ENCODE measurements at regions not wholly inside any gene's neighbourhood (a gene's known extent, or its start where the extent isn't known, plus 50 kb on each side); places are given as distances from the start of the nearest gene placed in this dataset.
A peak's percentile ranks its signal among the peaks of the same experiment; 100 is the strongest.

DNA sequence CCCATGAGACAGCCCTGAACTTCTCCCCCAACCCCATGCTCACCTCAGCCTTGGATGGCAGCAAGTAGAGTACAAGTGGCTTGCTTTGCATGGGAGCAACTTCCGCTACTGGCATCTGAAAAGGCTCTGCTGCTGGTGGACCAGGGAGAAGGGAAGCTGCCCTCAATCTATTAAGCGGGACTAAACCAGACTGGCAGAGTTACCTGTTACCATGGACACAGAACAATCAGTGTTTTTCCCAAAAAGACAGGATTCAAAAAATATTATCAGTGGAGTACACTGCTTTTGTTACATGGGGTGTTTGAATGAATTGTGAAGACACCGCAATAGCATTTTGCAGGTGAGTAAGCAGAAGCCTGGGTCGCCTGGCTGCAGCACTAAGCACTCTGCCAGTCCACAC lies 631.4 kb upstream of the B3GAT1 start:
- no peak for TF ChIP-seq POLR2AphosphoS5 (IDR thresholded peaks at IDR 0.05)
- TF ChIP-seq POLR2A (IDR thresholded peaks at IDR 0.05), result no peak
- no peak for TF ChIP-seq EP300 (IDR thresholded peaks at IDR 0.05)
- TF ChIP-seq, protein P1, sequence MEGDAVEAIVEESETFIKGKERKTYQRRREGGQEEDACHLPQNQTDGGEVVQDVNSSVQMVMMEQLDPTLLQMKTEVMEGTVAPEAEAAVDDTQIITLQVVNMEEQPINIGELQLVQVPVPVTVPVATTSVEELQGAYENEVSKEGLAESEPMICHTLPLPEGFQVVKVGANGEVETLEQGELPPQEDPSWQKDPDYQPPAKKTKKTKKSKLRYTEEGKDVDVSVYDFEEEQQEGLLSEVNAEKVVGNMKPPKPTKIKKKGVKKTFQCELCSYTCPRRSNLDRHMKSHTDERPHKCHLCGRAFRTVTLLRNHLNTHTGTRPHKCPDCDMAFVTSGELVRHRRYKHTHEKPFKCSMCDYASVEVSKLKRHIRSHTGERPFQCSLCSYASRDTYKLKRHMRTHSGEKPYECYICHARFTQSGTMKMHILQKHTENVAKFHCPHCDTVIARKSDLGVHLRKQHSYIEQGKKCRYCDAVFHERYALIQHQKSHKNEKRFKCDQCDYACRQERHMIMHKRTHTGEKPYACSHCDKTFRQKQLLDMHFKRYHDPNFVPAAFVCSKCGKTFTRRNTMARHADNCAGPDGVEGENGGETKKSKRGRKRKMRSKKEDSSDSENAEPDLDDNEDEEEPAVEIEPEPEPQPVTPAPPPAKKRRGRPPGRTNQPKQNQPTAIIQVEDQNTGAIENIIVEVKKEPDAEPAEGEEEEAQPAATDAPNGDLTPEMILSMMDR (IDR thresholded peaks at IDR 0.05), result no peak
- H3K36me3 ChIP-seq, result no peaks in the 10 kb centered on the region
- H3K9me3 ChIP-seq, result no peaks in the 10 kb centered on the region
- no peak overlapping the region for H3K4me3 ChIP-seq
- peaks cover 68% of the 10 kb centered on the region for H3K27me3 ChIP-seq
- WGBS, 2 donors (ENCODE audit: low coverage in 1 of 2), result 65 to 83% methylated on average over 2 to 3 of the region's 4 CpGs
- ATAC-seq, result no peak
- no peaks in the 10 kb centered on the region for H3K4me1 ChIP-seq
- H3K27ac ChIP-seq, result no peak overlapping the region

DNA sequence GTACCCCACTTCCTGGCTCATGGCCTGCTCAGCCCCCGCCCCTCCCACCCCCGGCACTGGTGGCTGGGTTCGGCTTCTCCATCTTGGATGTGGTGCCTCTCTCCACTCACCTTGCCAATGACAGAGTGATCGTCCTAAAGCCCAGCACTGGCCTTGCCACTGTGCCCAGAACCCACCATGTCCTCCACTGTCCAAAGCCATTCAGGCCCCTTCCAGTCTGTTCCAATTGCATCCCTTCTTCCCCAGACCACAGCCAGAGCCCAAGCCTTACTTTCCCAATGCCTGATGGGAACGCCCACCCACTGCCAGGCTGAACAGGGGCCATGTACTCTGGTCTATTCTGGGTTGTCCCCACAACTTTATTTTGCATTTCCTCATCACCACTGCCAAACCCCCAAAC lies 625.8 kb upstream of the B3GAT1 start:
- Histone ChIP-seq H3K4me1 (no peaks in the 10 kb centered on the region), H3K4me3 (no peak overlapping the region), H3K27ac (no peak overlapping the region), H3K9me3 (no peaks in the 10 kb centered on the region), H3K36me3 (no peaks in the 10 kb centered on the region), H3K27me3 (peaks cover 50% of the 10 kb centered on the region)
- 62 to 85% methylated on average over 2 of the region's 5 CpGs for WGBS, 2 donors (ENCODE audit: low coverage in 1 of 2)
- no peak for ATAC-seq
- no peak for TF ChIP-seq POLR2AphosphoS5 (IDR thresholded peaks at IDR 0.05)
- TF ChIP-seq, protein P1 (IDR thresholded peaks at IDR 0.05), result no peak
- no peak for TF ChIP-seq EP300 (IDR thresholded peaks at IDR 0.05)
- no peak for TF ChIP-seq POLR2A (IDR thresholded peaks at IDR 0.05)

DNA sequence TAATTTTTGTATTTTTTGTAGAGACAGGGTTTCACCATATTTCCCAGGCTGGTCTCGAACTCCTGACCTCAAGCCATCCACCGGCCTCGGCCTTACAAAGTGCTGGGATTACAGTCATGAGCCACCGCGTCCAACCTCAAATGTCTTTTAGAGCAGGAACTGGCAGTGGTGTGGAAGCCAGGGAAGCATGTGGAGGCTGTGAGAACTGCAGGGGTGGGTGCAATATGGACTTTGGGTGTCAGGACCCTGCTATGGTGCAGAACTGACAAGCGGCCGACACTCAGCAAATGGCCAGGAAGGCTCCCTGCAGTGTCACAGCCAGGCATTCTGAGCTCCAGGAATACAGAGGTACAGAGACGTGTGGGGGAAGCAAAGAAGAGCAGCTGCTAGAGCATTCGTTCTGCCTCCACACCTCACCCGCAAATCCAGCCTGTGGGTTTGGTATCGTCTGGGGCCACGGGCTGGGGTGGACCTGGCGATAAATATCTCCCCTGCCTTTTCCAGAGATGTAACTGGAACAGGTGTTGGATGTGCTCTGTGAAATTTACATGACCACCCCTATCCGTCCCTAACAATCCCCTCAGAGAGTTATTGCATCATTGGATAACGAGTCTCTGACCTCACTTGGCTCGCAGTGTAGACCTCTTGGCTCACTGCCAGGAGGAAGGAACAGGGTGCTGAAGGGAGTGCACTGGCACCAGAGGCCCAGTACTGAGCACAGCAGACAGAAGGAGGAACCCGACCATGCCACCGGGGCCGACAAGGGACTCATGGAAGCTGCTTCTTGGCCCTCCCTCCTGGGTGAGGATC lies 624.7 kb upstream of the B3GAT1 start:
- 80 to 84% methylated on average over 2 to 8 of the region's 19 CpGs for WGBS, 2 donors (ENCODE audit: low coverage in 1 of 2)
- no peak for ATAC-seq
- Histone ChIP-seq H3K4me3 (no peak overlapping the region), H3K4me1 (no peaks in the 10 kb centered on the region), H3K27me3 (peaks cover 56% of the 10 kb centered on the region), H3K27ac (no peak overlapping the region), H3K36me3 (no peaks in the 10 kb centered on the region), H3K9me3 (no peaks in the 10 kb centered on the region)
- TF ChIP-seq POLR2A (IDR thresholded peaks at IDR 0.05) (no peak), EP300 (IDR thresholded peaks at IDR 0.05) (no peak), POLR2AphosphoS5 (IDR thresholded peaks at IDR 0.05) (no peak)
- TF ChIP-seq, protein P1 (IDR thresholded peaks at IDR 0.05), result no peak

DNA sequence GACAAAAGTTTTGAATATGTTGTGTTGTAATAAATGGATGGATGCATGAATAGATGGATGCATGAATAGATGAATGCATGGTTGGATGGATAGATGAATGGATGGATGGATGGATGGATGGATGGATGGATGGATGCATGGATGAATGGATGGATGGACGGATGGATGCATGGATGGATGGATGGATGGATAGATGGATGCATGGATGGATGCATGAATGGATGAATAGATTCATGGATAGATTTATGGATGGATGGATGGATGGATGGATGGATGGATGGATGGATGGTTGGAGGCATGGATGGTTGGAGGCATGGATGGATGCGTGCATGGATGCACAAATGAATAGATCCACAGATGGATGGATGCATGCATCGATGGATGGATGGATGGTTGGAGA lies 623.2 kb upstream of the B3GAT1 start:
- H3K9me3 ChIP-seq, result no peaks in the 10 kb centered on the region
- H3K4me3 ChIP-seq, result no peak overlapping the region
- H3K4me1 ChIP-seq, result no peaks in the 10 kb centered on the region
- H3K36me3 ChIP-seq, result no peaks in the 10 kb centered on the region
- no peak overlapping the region for H3K27ac ChIP-seq
- WGBS, 2 donors (ENCODE audit: low coverage in 1 of 2), result 85 to 89% methylated on average over 3 of the region's 3 CpGs
- peaks cover 70% of the 10 kb centered on the region for H3K27me3 ChIP-seq
- ATAC-seq, result no peak
- no peak for TF ChIP-seq POLR2A (IDR thresholded peaks at IDR 0.05)
- no peak for TF ChIP-seq POLR2AphosphoS5 (IDR thresholded peaks at IDR 0.05)
- TF ChIP-seq, protein P1 (IDR thresholded peaks at IDR 0.05), result no peak
- TF ChIP-seq EP300 (IDR thresholded peaks at IDR 0.05), result no peak

DNA sequence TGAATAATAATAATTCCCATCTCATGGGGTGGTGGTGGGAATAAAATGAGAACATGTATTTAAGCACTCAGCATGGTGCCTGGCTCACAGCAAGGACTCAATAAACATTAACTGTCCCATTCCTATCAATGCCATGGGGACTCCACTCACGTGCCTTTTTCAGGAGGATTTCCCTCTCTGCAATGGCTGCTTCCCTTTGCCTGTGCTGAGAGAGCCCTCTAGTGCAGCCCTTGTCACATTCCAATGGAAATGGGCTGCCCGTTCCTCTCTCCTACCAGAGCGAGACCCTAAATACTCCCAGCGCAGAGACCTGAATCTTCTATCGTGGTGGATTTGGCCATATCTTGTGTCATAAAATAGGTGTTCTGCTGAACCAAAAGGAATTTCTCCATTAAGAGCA lies 621.5 kb upstream of the B3GAT1 start:
- no peak for ATAC-seq
- 15% methylated on average over 5 of the region's 5 CpGs; no CpG with 5 or more reads in 1 of the 2 donors for WGBS, 2 donors (ENCODE audit: low coverage in 1 of 2)
- Histone ChIP-seq H3K27me3 (peaks cover 65% of the 10 kb centered on the region), H3K36me3 (no peaks in the 10 kb centered on the region), H3K4me3 (no peak overlapping the region), H3K4me1 (no peaks in the 10 kb centered on the region), H3K9me3 (no peaks in the 10 kb centered on the region), H3K27ac (no peak overlapping the region)
- TF ChIP-seq POLR2A (IDR thresholded peaks at IDR 0.05) (no peak), EP300 (IDR thresholded peaks at IDR 0.05) (no peak), POLR2AphosphoS5 (IDR thresholded peaks at IDR 0.05) (no peak)
- TF ChIP-seq, protein P1 (IDR thresholded peaks at IDR 0.05), result peak in 1 of 4 experiments; percentile 17
